ENCODE measurements at regions not wholly inside any gene's neighbourhood (a gene's known extent, or its start where the extent isn't known, plus 50 kb on each side); places are given as distances from the start of the nearest gene placed in this dataset.

DNA sequence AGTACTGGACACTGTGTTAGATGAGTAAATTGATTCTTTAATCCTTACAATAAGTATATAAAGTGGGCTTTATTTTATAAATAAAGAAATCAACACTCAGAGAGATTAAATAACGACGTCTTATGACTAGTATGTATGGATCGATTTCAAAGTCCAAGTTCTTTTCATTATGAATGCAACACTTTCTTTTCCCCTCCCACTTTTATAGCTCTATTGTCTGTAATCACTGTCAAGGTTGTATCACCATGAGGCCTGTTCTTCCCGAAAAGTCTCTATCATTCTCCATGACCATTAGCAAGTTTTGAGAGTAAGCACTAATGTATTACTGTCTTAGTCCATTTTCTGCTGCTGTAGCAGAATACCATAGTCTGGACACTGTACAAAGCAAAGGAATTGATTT is 228.4 kb downstream of the TLR4 start:
- no peak overlapping the region for H3T11ph ChIP-seq (ENCODE audit: low read length)
- H3K18ac ChIP-seq (ENCODE audit: insufficient read length, low read depth, low read length) = no peak overlapping the region
- H2AK5ac ChIP-seq (ENCODE audit: insufficient read length, low read length) = no peak overlapping the region
- no peaks in the 10 kb centered on the region for H3K27me3 ChIP-seq (ENCODE audit: insufficient read depth, low read length)
- H3K9ac ChIP-seq (ENCODE audit: extremely low read depth, insufficient read length, low read length) = no peak overlapping the region
- H3K27ac ChIP-seq (ENCODE audit: insufficient read length, low read depth, low read length) = no peak overlapping the region
- Mint-ChIP-seq H3K4me1 (peaks cover under 1% of the 10 kb centered on the region in 2 experiments; a peak in 1 of 4 replicates), H3K27ac (no peak overlapping the region), H3K9me3 (no peaks in the 10 kb centered on the region), H3K27me3 (ENCODE audit: low read depth) (no peaks in the 10 kb centered on the region), H3K4me3 (no peak overlapping the region), H3K36me3 (ENCODE audit: insufficient read depth in 1 of 3, low read depth in 3 of 3) (no peaks in the 10 kb centered on the region)
- H4K91ac ChIP-seq (ENCODE audit: insufficient read length, low read depth, low read length) = no peak overlapping the region
- no peak for DNase-seq
- H2BK12ac ChIP-seq (ENCODE audit: insufficient read length, low read depth, low read length) = no peak overlapping the region
- no peak overlapping the region for H3K14ac ChIP-seq (ENCODE audit: insufficient read depth, low read length)
- no peak overlapping the region for H4K8ac ChIP-seq (replicated peaks; ENCODE audit: insufficient read length, low read depth, low read length)
- H4K20me1 ChIP-seq (ENCODE audit: control insufficient read depth, insufficient read depth, insufficient read length) = no peaks in the 10 kb centered on the region
- H3K4me2 ChIP-seq (ENCODE audit: insufficient read depth, insufficient read length, low read length) = no peak overlapping the region
- no peak overlapping the region for H2BK20ac ChIP-seq (ENCODE audit: low read depth, low read length, poor library complexity, severe bottlenecking)
- no peak overlapping the region for H2BK5ac ChIP-seq (ENCODE audit: insufficient read length, low read length)
- no peak overlapping the region for H3K4ac ChIP-seq (ENCODE audit: low read depth, low read length)
- H2AFZ ChIP-seq (ENCODE audit: low read length) = no peak overlapping the region
- no peak overlapping the region for H2BK120ac ChIP-seq (ENCODE audit: low read depth, low read length, poor library complexity, severe bottlenecking)
- no peaks in the 10 kb centered on the region for H3K4me1 ChIP-seq (ENCODE audit: insufficient read depth, low read length)
- H4K5ac ChIP-seq (ENCODE audit: insufficient read length, low read depth, low read length) = no peak overlapping the region
- H3K79me2 ChIP-seq (ENCODE audit: insufficient read depth, low read length) = no peaks in the 10 kb centered on the region
- no peaks in the 10 kb centered on the region for H3K23me2 ChIP-seq (ENCODE audit: insufficient read length, low read depth, low read length, poor library complexity, severe bottlenecking)
- WGBS (ENCODE audit: extremely low coverage, insufficient read length, low lambda C conversion rate) = no CpG with 5 or more reads among the region's 4 CpGs
- H3K23ac ChIP-seq (ENCODE audit: insufficient read length, low read depth, low read length) = no peak overlapping the region
- no peaks in the 10 kb centered on the region for H3K9me3 ChIP-seq (ENCODE audit: control insufficient read depth, low read depth, low read length)
- H3K56ac ChIP-seq (ENCODE audit: insufficient read length, low read depth, low read length) = no peak overlapping the region
- no peaks in the 10 kb centered on the region for H3K79me1 ChIP-seq (ENCODE audit: insufficient read depth, low read depth, low read length, poor library complexity, severe bottlenecking)
- no peak overlapping the region for H2BK15ac ChIP-seq (ENCODE audit: low read depth, low read length)
- TF ChIP-seq, protein P1, sequence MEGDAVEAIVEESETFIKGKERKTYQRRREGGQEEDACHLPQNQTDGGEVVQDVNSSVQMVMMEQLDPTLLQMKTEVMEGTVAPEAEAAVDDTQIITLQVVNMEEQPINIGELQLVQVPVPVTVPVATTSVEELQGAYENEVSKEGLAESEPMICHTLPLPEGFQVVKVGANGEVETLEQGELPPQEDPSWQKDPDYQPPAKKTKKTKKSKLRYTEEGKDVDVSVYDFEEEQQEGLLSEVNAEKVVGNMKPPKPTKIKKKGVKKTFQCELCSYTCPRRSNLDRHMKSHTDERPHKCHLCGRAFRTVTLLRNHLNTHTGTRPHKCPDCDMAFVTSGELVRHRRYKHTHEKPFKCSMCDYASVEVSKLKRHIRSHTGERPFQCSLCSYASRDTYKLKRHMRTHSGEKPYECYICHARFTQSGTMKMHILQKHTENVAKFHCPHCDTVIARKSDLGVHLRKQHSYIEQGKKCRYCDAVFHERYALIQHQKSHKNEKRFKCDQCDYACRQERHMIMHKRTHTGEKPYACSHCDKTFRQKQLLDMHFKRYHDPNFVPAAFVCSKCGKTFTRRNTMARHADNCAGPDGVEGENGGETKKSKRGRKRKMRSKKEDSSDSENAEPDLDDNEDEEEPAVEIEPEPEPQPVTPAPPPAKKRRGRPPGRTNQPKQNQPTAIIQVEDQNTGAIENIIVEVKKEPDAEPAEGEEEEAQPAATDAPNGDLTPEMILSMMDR (conservative IDR thresholded peaks at IDR 0.05) = no peak

Measured in H9 (cell line).